GM21515 (cell line): ENCODE measurements at regions not wholly inside any gene's neighbourhood (a gene's known extent, or its start where the extent isn't known, plus 50 kb on each side); places are given as distances from the start of the nearest gene placed in this dataset.
"Not testable (repeated sequence)": the region's sequence is repeated elsewhere in the genome, so short reads cannot be mapped to it uniquely, and the experiment has no call there.

Experiments used
- ATAC-seq: cut with Tn5 transposase; IDR thresholded peaks from one replicate; pipeline ENCODE4 v1.9.1; 2021; ENCODE audit not compliant: unreplicated experiment

- no peak for ATAC-seq
Observed at GRCh38 chr16:56029026-56029425, 153.9 kb upstream of the CES5A start.

- ATAC-seq = no peak
Observed at GRCh38 chr16:56022818-56023217, 147.6 kb upstream of the CES5A start.

GRCh38 chr16:56019274-56019673 lies 144.1 kb upstream of the CES5A start:
- no peak for ATAC-seq

GRCh38 chr16:56013962-56014552 lies 138.9 kb upstream of the CES5A start:
- no peak for ATAC-seq

- ATAC-seq = no peak
Observed at GRCh38 chr16:56012482-56012811, 137.3 kb upstream of the CES5A start.

GRCh38 chr16:56011808-56012481 lies 136.8 kb upstream of the CES5A start:
- no peak for ATAC-seq

GRCh38 chr16:56005958-56006357 lies 130.8 kb upstream of the CES5A start:
- no peak for ATAC-seq

- ATAC-seq = no peak
Observed at GRCh38 chr16:55999683-56000082, 124.5 kb upstream of the CES5A start.

- ATAC-seq = no peak
Observed at GRCh38 chr16:55993088-55993487, 117.9 kb upstream of the CES5A start.

GRCh38 chr16:55992551-55992950 lies 117.4 kb upstream of the CES5A start:
- ATAC-seq = no peak

- ATAC-seq = no peak
Observed at GRCh38 chr16:55991843-55992242, 116.7 kb upstream of the CES5A start.

GRCh38 chr16:55989569-55989907 lies 114.4 kb upstream of the CES5A start:
- ATAC-seq = no peak

GRCh38 chr16:55988850-55989568 lies 113.8 kb upstream of the CES5A start:
- not testable (repeated sequence) for ATAC-seq

GRCh38 chr16:55988013-55988412 lies 112.8 kb upstream of the CES5A start:
- ATAC-seq = no peak

GRCh38 chr16:55982597-55982996 lies 107.4 kb upstream of the CES5A start:
- no peak for ATAC-seq

- ATAC-seq = no peak
Observed at GRCh38 chr16:55981557-55981956, 106.4 kb upstream of the CES5A start.

- no peak for ATAC-seq
Observed at GRCh38 chr16:55976815-55977214, 101.6 kb upstream of the CES5A start.

- no peak for ATAC-seq
Observed at GRCh38 chr16:55971447-55971846, 96.3 kb upstream of the CES5A start.

- ATAC-seq = no peak
Observed at GRCh38 chr16:55968221-55968620, 93.0 kb upstream of the CES5A start.

GRCh38 chr16:55964923-55965475 lies 89.8 kb upstream of the CES5A start:
- ATAC-seq = no peak

- no peak for ATAC-seq
Observed at GRCh38 chr16:55955845-55956244, 80.7 kb upstream of the CES5A start.

GRCh38 chr16:55955424-55955823 lies 80.3 kb upstream of the CES5A start:
- ATAC-seq = no peak
